ENCODE measurements at regions not wholly inside any gene's neighbourhood (a gene's known extent, or its start where the extent isn't known, plus 50 kb on each side); places are given as distances from the start of the nearest gene placed in this dataset.

- Histone ChIP-seq H3K36me3 (replicated peaks) (no peaks in the 10 kb centered on the region), H3K27ac (no peak overlapping the region), H3K27me3 (replicated peaks) (no peaks in the 10 kb centered on the region), H3K4me3 (ENCODE audit: low read depth, low read length) (no peak overlapping the region)
- TF ChIP-seq CTCF (IDR thresholded peaks at IDR 0.05; ENCODE audit: low read depth, low read length, missing control alignments): no peak
- in situ Hi-C loops (cut with HindIII; ENCODE audit: low pct_ligation_motif_present, low sequenced_read_pairs): no loop called here
- DNase-seq: no peak
Observed at GRCh38 chr1:41999884-42000283, 81.2 kb upstream of the HIVEP3 start.

GRCh38 chr1:41998250-41998649 is 79.5 kb upstream of the HIVEP3 start:
- TF ChIP-seq CTCF (IDR thresholded peaks at IDR 0.05; ENCODE audit: low read depth, low read length, missing control alignments): no peak
- Histone ChIP-seq H3K4me3 (ENCODE audit: low read depth, low read length) (no peak overlapping the region), H3K36me3 (replicated peaks) (no peaks in the 10 kb centered on the region), H3K27me3 (replicated peaks) (no peaks in the 10 kb centered on the region), H3K27ac (no peak overlapping the region)
- DNase-seq: no peak
- in situ Hi-C loops (cut with HindIII; ENCODE audit: low pct_ligation_motif_present, low sequenced_read_pairs): no loop called here

DNA sequence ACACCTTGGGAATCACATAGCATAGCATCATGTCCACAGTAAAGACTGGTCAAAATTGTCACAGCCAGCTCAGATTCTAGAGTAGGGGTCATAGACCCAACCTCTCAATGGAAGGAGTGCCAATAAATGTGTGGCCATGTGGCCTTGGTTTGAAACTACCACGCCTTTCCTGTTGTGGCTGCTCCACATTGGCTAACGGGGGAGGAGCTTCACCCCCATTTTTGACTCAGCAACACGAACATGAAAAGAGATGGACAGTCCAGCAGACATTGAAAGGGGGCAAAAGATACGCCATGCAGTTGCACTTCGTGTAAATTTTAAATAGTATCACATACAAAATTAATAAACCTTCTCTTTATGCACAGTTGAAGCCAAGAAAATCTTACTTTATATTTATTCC is 78.4 kb upstream of the HIVEP3 start:
- in situ Hi-C loops (cut with HindIII; ENCODE audit: low pct_ligation_motif_present, low sequenced_read_pairs): no loop called here
- no peak for TF ChIP-seq CTCF (IDR thresholded peaks at IDR 0.05; ENCODE audit: low read depth, low read length, missing control alignments)
- Histone ChIP-seq H3K36me3 (replicated peaks) (no peaks in the 10 kb centered on the region), H3K4me3 (ENCODE audit: low read depth, low read length) (no peak overlapping the region), H3K27me3 (replicated peaks) (no peaks in the 10 kb centered on the region), H3K27ac (no peak overlapping the region)
- DNase-seq: no peak

- Histone ChIP-seq H3K36me3 (replicated peaks) (no peaks in the 10 kb centered on the region), H3K27me3 (replicated peaks) (no peaks in the 10 kb centered on the region), H3K27ac (no peak overlapping the region), H3K4me3 (ENCODE audit: low read depth, low read length) (no peak overlapping the region)
- DNase-seq: no peak
- TF ChIP-seq CTCF (IDR thresholded peaks at IDR 0.05; ENCODE audit: low read depth, low read length, missing control alignments): no peak
- in situ Hi-C loops (cut with HindIII; ENCODE audit: low pct_ligation_motif_present, low sequenced_read_pairs): no loop called here
Observed at GRCh38 chr1:41995441-41996130, 76.9 kb upstream of the HIVEP3 start.

DNA sequence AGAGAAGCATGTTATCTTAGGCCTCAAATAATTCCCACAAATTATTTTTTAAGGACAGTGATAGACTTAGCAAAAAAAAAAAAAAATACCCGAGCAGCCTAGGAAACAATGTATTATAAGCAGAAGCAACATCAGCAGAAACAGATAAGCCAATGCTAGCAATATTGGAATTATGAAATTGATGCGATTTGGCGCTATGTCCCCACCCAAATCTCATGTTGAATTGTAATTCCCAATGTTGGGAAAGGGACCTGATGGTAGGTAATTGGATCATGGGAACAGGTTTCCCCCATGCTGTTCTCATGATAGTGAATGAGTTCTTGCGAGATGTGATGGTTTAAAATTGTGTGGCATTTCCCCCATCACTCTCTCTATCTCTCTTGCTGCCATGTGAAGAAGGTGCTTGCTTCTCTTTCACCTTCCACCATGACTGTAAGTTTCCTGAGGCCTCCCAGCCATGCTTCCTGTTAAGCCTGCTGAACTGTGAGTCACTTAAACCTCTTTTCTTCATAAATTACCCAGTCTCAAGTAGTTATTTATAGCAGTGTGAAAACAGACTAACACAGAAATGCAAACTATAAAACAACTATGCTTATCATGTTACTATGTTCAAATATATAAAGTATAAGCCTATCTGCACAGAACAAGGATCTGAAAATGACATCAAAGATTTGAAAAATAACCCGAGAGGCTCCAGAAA is 75.6 kb upstream of the HIVEP3 start:
- in situ Hi-C loops (cut with HindIII; ENCODE audit: low pct_ligation_motif_present, low sequenced_read_pairs): no loop called here
- H3K27ac ChIP-seq: no peak overlapping the region

More for the DNA sequence above, 75.6 kb upstream of the HIVEP3 start:
- DNase-seq: no peak
- H3K27me3 ChIP-seq (replicated peaks): no peaks in the 10 kb centered on the region
- H3K4me3 ChIP-seq (ENCODE audit: low read depth, low read length): no peak overlapping the region
- no peak for TF ChIP-seq CTCF (IDR thresholded peaks at IDR 0.05; ENCODE audit: low read depth, low read length, missing control alignments)
- H3K36me3 ChIP-seq (replicated peaks): no peaks in the 10 kb centered on the region

Data from brain microvascular endothelial cell (primary cell).